Epithelial cell of proximal tubule (primary cell): ENCODE measurements at regions not wholly inside any gene's neighbourhood (a gene's known extent, or its start where the extent isn't known, plus 50 kb on each side); places are given as distances from the start of the nearest gene placed in this dataset.
"Not testable (repeated sequence)": the region's sequence is repeated elsewhere in the genome, so short reads cannot be mapped to it uniquely, and the experiment has no call there.

Experiments
- DNase-seq: peaks from one replicate; pipeline ENCODE4 v3.0.0-alpha.2; 2011; ENCODE audit warnings: low read depth
- H3K4me3 ChIP-seq: 2 replicates; pipeline ENCODE4 v1.5.1; 2011; ENCODE audit warnings: low read depth, mild to moderate bottlenecking, low read length
- CTCF ChIP-seq: conservative IDR thresholded peaks from 2 replicates; pipeline ENCODE4 v1.5.1; 2012; ENCODE audit warnings: low read depth, mild to moderate bottlenecking, low read length

- TF ChIP-seq CTCF, result no peak
- no peak overlapping the region for H3K4me3 ChIP-seq
- DNase-seq, result no peak
Observed at GRCh38 chr4:75169427-75169826, 236.5 kb downstream of the PARM1 start.

GRCh38 chr4:75169020-75169419 lies 236.1 kb downstream of the PARM1 start:
- H3K4me3 ChIP-seq, result no peak overlapping the region
- no peak for TF ChIP-seq CTCF
- DNase-seq, result no peak

GRCh38 chr4:75168548-75168947 lies 235.6 kb downstream of the PARM1 start:
- DNase-seq, result no peak
- no peak for TF ChIP-seq CTCF

GRCh38 chr4:75165100-75165499 lies 232.2 kb downstream of the PARM1 start:
- not testable (repeated sequence) for H3K4me3 ChIP-seq, DNase-seq

More at GRCh38 chr4:75168548-75168947, 235.6 kb downstream of the PARM1 start:
- H3K4me3 ChIP-seq, result no peak overlapping the region

- no peak overlapping the region for H3K4me3 ChIP-seq
- no peak for DNase-seq
- TF ChIP-seq CTCF, result no peak
Observed at GRCh38 chr4:75158451-75158850, 225.5 kb downstream of the PARM1 start.

- DNase-seq, result no peak
- TF ChIP-seq CTCF, result no peak
- no peak overlapping the region for H3K4me3 ChIP-seq
Observed at GRCh38 chr4:75154994-75155393, 222.1 kb downstream of the PARM1 start.

- no peak overlapping the region for H3K4me3 ChIP-seq
- no peak for DNase-seq
- TF ChIP-seq CTCF, result no peak
Observed at GRCh38 chr4:75146223-75146622, 213.3 kb downstream of the PARM1 start.

GRCh38 chr4:75144475-75144874 lies 211.6 kb downstream of the PARM1 start:
- H3K4me3 ChIP-seq, result no peak overlapping the region
- DNase-seq, result no peak
- TF ChIP-seq CTCF, result no peak
